ENCODE measurements at regions not wholly inside any gene's neighbourhood (a gene's known extent, or its start where the extent isn't known, plus 50 kb on each side); places are given as distances from the start of the nearest gene placed in this dataset.
"Not testable (repeated sequence)": the region's sequence is repeated elsewhere in the genome, so short reads cannot be mapped to it uniquely, and the experiment has no call there.

GRCh38 chr13:91052876-91053275 is 294.6 kb upstream of the MIR17HG start:
- intact Hi-C loops (cut with DNase I) = no loop called here
- DNase-seq (ENCODE audit: low spot score) = no peak

GRCh38 chr13:91053318-91054065 is 294.0 kb upstream of the MIR17HG start:
- intact Hi-C loops (cut with DNase I) = no loop called here
- DNase-seq (ENCODE audit: low spot score) = no peak

- no peak for DNase-seq (ENCODE audit: low spot score)
- intact Hi-C loops (cut with DNase I) = no loop called here
These were observed 292.6 kb upstream of the MIR17HG start for GRCh38 chr13:91054902-91055301.

DNA sequence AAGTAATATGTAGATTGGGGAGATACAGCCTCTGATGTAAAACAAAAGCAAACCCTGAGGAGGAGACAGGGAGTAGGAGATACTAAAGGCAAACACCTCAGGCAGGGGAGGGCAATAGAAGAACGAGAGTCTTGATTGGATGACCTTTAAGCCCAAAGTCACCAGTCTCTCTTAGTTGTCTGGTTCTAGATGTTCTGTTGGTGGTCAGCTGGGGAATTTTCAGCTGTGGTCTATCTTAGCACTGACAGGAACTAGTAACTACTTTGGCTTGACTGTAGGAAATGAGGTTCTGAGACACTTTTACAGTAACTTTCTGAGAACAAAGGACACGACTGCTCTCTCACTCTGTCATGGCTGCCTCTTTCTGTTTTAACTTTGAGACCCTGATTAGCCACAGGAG is 290.7 kb upstream of the MIR17HG start:
- intact Hi-C loops (cut with DNase I) = no loop called here
- DNase-seq (ENCODE audit: low spot score) = no peak

DNA sequence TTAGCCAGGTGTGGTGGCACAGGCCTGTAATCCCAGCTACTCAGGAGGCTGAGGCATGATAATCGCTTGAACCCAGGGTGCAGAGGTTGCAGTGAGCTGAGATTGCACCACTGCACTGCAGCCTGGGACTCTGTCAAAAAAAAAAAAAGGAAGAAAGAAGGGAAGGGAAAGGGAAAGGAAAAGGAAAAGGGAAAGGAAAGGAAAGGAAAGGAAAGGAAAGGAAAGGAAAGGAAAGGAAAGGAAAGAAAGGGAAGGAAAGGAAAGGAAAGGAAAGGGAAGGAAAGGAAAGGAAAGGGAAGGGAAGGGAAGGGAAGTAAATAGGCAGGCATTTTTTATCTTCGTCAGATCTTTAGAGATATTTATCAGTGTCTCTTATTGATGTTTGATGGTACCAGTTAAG is 290.0 kb upstream of the MIR17HG start:
- DNase-seq (ENCODE audit: low spot score); intact Hi-C loops (cut with DNase I): not testable (repeated sequence)

DNA sequence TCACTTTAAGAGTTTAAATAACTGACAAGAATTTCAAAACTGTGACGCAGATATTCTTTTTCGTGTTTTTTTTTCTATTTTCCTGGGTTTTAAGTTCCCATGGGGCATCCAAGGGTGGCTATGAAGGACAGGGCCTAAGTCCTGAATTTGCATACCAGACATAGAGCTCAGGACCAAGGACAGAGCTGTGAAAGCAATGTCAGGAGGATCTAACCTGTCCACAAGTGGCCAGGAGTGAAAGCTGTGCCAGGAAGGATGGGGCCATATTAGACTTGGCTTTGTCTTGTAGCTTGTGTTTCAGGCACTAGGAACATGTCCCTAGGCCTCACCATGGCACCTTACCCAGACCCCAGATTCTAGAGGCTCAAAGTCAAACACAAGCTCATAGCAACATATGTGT is 289.4 kb upstream of the MIR17HG start:
- intact Hi-C loops (cut with DNase I) = no loop called here
- DNase-seq (ENCODE audit: low spot score) = no peak

DNA sequence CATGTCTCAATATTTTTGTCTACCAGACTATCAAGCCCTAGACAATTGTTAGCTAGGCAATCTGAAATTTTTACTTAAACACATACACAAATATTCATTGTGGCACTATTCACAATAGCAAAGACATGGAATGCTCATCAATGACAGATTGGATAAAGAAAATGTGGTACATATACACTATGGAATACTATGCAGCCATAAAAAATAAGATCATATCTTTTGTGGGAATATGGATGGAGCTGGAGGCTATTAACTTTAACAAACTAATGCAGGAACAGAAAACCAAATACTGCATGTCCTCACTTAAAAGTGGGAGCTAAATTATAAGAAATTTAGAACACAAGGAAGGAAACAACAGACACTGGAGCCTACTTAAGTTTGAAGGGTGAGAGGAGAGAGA is 288.6 kb upstream of the MIR17HG start:
- intact Hi-C loops (cut with DNase I) = no loop called here
- DNase-seq (ENCODE audit: low spot score) = no peak

DNA sequence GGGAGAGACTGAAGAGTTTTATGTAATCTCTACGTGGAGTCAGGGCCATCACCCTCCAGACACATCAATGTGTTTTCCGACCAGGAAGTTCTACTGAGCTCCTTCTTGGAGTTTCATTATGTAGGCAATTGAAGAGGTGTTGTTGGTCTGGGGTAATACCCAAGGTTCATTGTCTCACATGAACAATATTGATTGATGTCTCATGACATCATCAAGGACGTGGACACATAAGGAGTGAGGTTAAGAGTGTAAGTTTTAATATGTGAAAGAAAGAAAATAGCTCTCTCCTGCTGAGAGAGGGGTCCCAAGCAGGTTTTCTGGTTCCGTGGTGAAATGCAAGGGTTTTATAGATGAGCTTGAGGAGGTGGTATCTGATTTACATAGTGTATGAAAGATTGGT is 280.7 kb upstream of the MIR17HG start:
- DNase-seq (ENCODE audit: low spot score) = no peak
- intact Hi-C loops (cut with DNase I) = no loop called here

DNA sequence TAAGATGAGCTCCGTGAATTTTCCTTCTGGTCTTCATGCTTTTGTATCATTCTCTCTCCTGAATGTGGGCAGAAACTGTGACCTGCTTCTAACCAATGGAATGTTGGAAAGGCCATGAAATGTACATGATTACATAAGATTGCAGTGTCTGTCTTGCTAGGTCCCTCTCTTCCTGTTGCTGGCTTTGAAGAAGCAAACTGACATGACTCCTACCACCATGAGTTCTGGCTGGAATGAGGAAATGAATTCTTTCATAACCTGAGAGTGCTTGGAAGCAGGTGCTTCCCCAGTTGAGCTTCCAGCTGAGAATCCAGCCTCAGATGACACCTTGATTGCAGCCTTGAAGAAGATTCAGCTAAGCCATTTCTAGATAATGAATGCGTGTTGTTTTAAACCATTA is 275.0 kb upstream of the MIR17HG start:
- DNase-seq (ENCODE audit: low spot score) = no peak
- intact Hi-C loops (cut with DNase I) = no loop called here

DNA sequence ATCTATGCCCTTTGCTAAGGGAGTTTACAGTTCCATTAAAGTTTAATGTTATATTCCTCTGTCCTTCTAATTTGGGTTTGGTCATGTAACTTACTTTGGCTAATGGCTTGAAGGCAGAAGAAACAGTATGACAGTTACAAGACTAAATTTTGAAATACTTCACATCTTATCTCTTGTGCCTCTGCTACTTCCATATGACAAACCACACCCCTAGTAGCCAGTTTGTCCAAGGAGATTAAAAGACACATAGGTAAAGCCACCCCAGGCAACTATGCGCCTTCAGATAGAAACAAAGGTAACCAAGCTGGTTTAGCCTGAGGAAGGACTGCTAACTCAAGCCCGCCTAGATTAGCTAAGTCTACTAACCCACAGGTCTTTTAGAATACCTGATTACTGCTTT is 273.4 kb upstream of the MIR17HG start:
- intact Hi-C loops (cut with DNase I) = no loop called here

DNA sequence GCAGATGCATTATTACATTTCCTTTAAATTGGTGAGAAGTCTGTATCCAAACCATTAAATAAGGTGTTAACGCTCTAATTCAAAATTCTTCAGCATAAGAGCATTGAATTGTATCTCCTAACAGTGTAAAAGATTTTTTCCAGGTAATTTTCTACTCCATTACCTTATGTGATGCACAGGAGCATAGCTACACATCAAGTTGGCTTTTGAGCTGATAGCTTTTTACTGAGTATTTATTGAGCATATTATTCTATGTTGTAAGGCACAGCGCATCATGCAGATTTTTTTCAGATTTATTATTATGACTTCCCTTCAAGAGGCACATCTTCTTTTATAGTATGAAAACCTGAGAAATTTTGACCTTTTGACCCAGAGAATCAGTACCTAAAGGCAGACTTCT is 270.7 kb upstream of the MIR17HG start:
- intact Hi-C loops (cut with DNase I) = no loop called here
- no peak for DNase-seq (ENCODE audit: low spot score)

More for the DNA sequence above, 273.4 kb upstream of the MIR17HG start:
- DNase-seq (ENCODE audit: low spot score) = no peak

DNA sequence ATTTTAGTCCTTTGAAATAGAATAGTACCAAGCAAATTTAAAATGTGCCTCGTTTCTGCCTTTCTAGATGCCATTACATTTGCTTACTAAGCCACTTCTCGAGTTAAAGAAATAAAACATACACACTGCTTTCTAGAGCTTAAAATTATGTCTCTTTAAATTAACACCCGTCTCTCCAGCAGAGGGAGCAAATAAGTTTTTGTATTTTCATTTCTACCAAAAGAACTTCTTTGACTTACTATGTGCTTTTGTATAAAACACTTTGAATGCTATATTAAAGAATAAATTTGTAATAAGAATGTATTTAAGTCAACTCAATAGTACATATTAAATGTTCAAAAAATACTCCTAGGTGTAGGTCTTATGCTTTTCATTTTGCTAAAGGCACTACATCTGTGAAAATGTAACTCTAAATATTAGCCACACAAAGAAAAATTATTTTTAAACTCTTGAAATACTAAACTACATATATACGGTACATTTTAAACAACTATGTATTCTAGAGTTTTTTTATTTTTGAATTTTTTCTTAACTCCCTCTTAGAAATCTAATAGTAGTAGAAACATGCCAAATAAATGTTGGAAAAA is 269.3 kb upstream of the MIR17HG start:
- intact Hi-C loops (cut with DNase I) = no loop called here
- no peak for DNase-seq (ENCODE audit: low spot score)

DNA sequence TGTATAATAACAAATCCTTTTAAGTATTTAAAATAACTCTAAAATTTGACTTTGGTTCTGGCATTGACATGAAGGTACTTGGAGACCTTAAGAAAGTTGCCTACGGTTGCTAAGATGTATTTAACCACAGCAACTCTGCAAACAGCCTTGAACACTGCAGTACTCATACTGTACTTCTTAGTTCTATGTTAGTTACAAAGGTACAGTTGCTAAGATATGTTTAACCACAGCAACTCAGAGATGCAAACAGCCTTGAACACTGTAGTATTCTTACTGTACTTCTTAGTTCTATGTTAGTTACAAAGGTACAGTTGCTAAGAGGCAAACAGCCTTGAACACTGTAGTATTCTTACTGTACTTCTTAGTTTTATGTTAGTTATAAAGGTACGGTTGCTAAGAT is 268.3 kb upstream of the MIR17HG start:
- intact Hi-C loops (cut with DNase I) = no loop called here

GRCh38 chr13:91085127-91085526 is 262.4 kb upstream of the MIR17HG start:
- intact Hi-C loops (cut with DNase I) = no loop called here
- DNase-seq (ENCODE audit: low spot score) = no peak

More for the DNA sequence above, 268.3 kb upstream of the MIR17HG start:
- no peak for DNase-seq (ENCODE audit: low spot score)

DNA sequence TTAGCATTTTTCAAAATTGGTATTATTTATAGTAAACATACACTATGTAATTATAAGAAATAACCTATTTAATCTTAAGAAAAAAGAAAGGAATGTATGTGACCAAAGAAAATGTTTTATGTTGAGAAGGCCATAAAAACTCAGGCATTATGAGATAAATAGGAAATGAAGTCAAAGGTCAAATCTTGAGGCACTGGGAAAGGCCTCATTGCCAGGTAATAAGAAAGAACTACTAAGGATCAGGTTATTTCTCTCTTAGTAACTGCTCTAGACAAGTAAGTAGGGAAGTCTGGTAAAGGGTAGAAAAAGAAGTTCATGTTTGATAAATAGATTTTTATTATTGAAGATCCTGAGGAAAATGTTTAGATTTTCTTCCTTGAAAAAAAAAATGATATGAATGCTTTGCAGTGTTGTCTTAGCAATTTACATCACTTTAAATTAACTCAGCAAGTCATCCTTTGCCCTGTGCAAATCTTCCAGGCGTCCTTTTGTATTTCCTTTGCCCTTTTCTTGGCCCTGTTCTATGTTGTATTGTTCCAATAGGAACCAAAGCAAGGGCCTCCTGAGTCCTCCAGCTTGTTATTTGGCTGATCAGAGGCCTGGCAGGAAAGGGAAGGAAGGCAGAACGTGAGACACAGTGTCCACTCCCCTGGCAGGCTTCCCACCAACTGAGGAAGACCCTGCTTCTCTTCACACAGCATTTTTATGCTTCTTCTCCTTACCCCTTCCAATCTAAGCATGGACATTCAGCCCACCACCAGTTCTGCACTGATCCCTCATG is 260.4 kb upstream of the MIR17HG start:
- no peak for DNase-seq (ENCODE audit: low spot score)
- intact Hi-C loops (cut with DNase I) = no loop called here

- DNase-seq (ENCODE audit: low spot score) = no peak
- intact Hi-C loops (cut with DNase I) = no loop called here
These were observed 250.2 kb upstream of the MIR17HG start for GRCh38 chr13:91097269-91097668.

DNA sequence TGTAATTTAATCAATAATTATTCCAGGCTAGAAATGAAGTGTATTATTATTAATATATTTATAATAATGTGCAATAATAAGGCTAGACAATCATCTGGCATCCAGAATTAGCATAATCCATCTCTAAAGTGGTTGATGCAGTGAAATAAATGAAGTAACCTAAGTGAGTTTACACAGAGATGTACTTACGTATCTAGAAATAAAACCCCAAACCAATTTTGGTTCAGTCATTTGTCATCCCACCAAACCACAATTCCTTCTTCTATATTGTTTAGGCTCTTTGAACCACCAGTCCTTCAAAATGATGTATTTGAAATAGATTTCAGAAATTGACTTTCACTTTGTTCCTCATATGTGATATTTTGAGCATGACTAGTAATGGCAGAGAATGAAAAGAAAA is 247.6 kb upstream of the MIR17HG start:
- intact Hi-C loops (cut with DNase I) = loop anchor here in 1 of 2 donors (5.0 kb wide), 1 partner anchor 843 kb away; no protein-coding TSS in a partner anchor
- no peak for DNase-seq (ENCODE audit: low spot score)

GRCh38 chr13:91100944-91101343 is 246.5 kb upstream of the MIR17HG start:
- intact Hi-C loops (cut with DNase I) = loop anchor here in 1 of 2 donors (5.0 kb wide), 1 partner anchor 844 kb away; no protein-coding TSS in a partner anchor
- DNase-seq (ENCODE audit: low spot score) = no peak

- intact Hi-C loops (cut with DNase I) = loop anchor here in 1 of 2 donors (5.0 kb wide), 1 partner anchor 844 kb away; no protein-coding TSS in a partner anchor
- DNase-seq (ENCODE audit: low spot score) = no peak
These were observed 246.1 kb upstream of the MIR17HG start for GRCh38 chr13:91101381-91101780.

GRCh38 chr13:91105270-91105669 is 242.2 kb upstream of the MIR17HG start:
- intact Hi-C loops (cut with DNase I) = no loop called here
- no peak for DNase-seq (ENCODE audit: low spot score)

Measured in posterior vena cava (tissue), 2 donors.